HG03457 (cell line): ENCODE measurements at regions not wholly inside any gene's neighbourhood (a gene's known extent, or its start where the extent isn't known, plus 50 kb on each side); places are given as distances from the start of the nearest gene placed in this dataset.

Experiments
- ATAC-seq: cut with Tn5 transposase; IDR thresholded peaks from one replicate; pipeline ENCODE4 v1.9.1; 2021; ENCODE audit warnings: moderate number of reproducible peaks; ENCODE audit not compliant: unreplicated experiment

- ATAC-seq: no peak
Measured at GRCh38 chr12:45667761-45668160, 61.7 kb upstream of the ARID2 start.

- peak; percentile 7 for ATAC-seq
Measured at GRCh38 chr12:45668641-45669040, 60.9 kb upstream of the ARID2 start.

- peak; percentile 75 for ATAC-seq
Measured at GRCh38 chr12:45669093-45669492, 60.4 kb upstream of the ARID2 start.

GRCh38 chr12:45669792-45670191 lies 59.7 kb upstream of the ARID2 start:
- no peak for ATAC-seq

GRCh38 chr12:45670346-45671065 lies 59.0 kb upstream of the ARID2 start:
- peak; percentile 51 for ATAC-seq

GRCh38 chr12:45671254-45671653 lies 58.3 kb upstream of the ARID2 start:
- ATAC-seq: no peak

GRCh38 chr12:45674181-45674977 lies 55.1 kb upstream of the ARID2 start:
- ATAC-seq: no peak

GRCh38 chr12:45675534-45675933 lies 54.0 kb upstream of the ARID2 start:
- no peak for ATAC-seq
